Type B pancreatic cell (in vitro differentiated cells): ENCODE measurements at regions not wholly inside any gene's neighbourhood (a gene's known extent, or its start where the extent isn't known, plus 50 kb on each side); places are given as distances from the start of the nearest gene placed in this dataset.

ENCODE experiments used
- DNase-seq: peaks from one replicate; pipeline ENCODE4 v3.0.0; 2021; ENCODE audit warnings: mixed read lengths; ENCODE audit not compliant: unreplicated experiment; ENCODE audit errors: extremely low spot score
- H3K27ac Mint-ChIP-seq: 2 replicates; pipeline ENCODE4 v1.8.0; 2021; ENCODE audit warnings: mild to moderate bottlenecking, mixed read lengths
- H3K27me3 Mint-ChIP-seq: 2 replicates; pipeline ENCODE4 v1.8.0; 2021; ENCODE audit warnings: mixed read lengths
- H3K36me3 Mint-ChIP-seq: 2 replicates; pipeline ENCODE4 v1.8.0; 2021; ENCODE audit warnings: mixed read lengths
- H3K4me1 Mint-ChIP-seq: one replicate; pipeline ENCODE4 v1.8.0; 2021; ENCODE audit warnings: mixed read lengths; ENCODE audit not compliant: unreplicated experiment
- H3K4me3 Mint-ChIP-seq: 2 replicates; pipeline ENCODE4 v1.8.0; 2021; ENCODE audit warnings: mild to moderate bottlenecking, mixed read lengths
- H3K9me3 Mint-ChIP-seq: 2 replicates; pipeline ENCODE4 v1.8.0; 2021; ENCODE audit warnings: mixed read lengths
- TF ChIP-seq, protein P1 (sequence below): fragments of 200-600 bp; sonication (generic); conservative IDR thresholded peaks from 2 replicates; pipeline ENCODE4 v1.5.0; 2021; ENCODE audit warnings: antibody characterized with exemption, mild to moderate bottlenecking

DNA sequence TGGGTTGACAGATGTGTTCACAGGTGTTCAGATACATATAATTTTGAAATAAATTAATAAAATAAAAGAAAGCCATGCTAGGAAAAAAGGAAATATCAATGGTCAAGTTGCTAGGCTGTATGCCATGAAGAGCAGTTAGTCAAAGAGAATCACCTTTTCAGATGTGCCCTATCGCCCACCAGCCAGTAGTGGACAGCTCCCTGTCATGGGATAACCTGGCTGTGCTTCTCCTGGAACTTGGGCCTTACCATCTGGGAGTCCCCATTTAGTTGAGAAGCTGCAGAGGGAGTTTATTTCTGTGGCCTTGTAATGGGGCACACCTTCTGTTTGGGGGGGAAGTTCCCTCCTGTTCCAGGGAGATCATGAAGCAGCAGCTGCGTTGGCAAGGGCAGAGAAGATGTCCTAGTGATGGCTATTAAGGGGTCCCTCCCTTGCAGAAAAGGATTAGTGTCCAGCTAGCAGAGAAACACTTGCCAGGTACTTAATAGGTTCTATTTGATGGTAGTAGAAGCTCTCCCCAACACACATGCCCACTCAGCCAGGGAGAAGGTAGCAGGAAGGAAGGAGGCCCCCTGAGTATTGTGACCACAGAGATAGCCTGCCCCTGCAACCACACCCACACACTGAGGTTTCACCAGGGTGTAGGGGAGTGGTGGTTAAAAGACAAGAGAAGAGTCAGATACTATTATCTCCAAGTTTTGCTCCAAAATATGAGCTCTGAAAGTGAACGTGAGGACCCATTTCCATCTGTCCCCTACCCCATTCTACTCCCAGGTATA is 117.7 kb downstream of the B3GNT2 start:
- DNase-seq = no peak
- no peaks in the 10 kb centered on the region for H3K27me3 Mint-ChIP-seq
- no peaks in the 10 kb centered on the region for H3K9me3 Mint-ChIP-seq
- TF ChIP-seq, protein P1, sequence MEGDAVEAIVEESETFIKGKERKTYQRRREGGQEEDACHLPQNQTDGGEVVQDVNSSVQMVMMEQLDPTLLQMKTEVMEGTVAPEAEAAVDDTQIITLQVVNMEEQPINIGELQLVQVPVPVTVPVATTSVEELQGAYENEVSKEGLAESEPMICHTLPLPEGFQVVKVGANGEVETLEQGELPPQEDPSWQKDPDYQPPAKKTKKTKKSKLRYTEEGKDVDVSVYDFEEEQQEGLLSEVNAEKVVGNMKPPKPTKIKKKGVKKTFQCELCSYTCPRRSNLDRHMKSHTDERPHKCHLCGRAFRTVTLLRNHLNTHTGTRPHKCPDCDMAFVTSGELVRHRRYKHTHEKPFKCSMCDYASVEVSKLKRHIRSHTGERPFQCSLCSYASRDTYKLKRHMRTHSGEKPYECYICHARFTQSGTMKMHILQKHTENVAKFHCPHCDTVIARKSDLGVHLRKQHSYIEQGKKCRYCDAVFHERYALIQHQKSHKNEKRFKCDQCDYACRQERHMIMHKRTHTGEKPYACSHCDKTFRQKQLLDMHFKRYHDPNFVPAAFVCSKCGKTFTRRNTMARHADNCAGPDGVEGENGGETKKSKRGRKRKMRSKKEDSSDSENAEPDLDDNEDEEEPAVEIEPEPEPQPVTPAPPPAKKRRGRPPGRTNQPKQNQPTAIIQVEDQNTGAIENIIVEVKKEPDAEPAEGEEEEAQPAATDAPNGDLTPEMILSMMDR = no peak
- H3K36me3 Mint-ChIP-seq = no peaks in the 10 kb centered on the region
- peaks cover 19% of the 10 kb centered on the region for H3K4me1 Mint-ChIP-seq
- H3K27ac Mint-ChIP-seq = no peak overlapping the region
- no peak overlapping the region for H3K4me3 Mint-ChIP-seq

DNA sequence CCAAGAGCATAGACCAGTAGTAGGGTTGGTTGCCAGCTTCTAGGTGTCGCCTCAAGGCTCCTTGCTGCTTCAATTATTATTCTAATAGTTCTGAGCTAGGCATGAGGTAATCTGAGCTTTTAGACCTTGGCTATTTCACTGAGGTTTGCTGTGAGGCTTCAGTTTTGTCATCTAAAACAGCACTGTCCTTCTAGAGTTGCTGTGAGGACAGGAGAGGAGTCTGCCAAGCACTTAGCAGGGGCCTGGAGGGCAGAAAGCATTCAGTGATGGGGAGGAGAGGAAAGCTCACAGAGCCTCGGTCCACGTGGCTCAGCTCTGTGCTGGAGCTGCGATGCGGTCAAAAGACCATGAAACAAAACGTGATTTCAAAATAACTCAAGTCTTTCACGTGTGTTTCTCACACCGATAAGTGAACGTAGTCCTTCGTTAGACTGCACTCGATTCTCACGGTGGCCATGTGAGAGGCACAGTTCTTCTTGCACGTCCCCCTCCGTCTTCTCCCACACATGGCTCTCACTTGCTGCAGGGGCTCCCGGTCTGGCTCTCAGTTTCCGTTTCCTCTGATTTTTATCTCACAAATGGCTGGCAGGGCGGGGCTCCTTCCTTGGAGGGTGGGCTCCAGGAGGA is 113.7 kb downstream of the B3GNT2 start:
- no peak for DNase-seq
- peak overlapping the region; percentile 41 for H3K4me3 Mint-ChIP-seq
- H3K4me1 Mint-ChIP-seq = peaks cover 48% of the 10 kb centered on the region
- H3K27me3 Mint-ChIP-seq = no peaks in the 10 kb centered on the region
- no peak overlapping the region for H3K27ac Mint-ChIP-seq
- H3K36me3 Mint-ChIP-seq = no peaks in the 10 kb centered on the region
- H3K9me3 Mint-ChIP-seq = no peaks in the 10 kb centered on the region
- TF ChIP-seq, protein P1 = no peak

DNA sequence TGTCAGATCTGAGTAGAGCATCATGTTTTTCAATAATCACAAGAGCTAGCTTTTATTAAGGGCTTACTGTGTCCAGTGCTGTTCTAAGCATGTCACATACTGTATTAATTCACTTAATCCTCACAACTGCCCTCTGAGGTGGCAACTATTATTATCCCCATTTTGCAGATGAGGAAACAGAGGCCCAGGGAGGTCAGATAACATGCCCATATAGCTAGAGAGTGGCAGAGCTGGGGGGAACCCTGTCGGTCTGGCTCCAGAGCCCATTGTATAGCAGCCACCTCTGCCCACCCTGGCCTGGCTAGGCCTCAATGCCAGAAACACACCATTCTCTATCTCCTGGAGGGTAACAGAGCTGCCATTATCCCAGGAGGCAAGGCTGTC is 113.2 kb downstream of the B3GNT2 start:
- peaks cover 5% of the 10 kb centered on the region for H3K9me3 Mint-ChIP-seq
- no peak overlapping the region for H3K27ac Mint-ChIP-seq
- TF ChIP-seq, protein P1 = no peak
- H3K4me3 Mint-ChIP-seq = no peak overlapping the region
- no peak for DNase-seq
- peaks cover 53% of the 10 kb centered on the region for H3K4me1 Mint-ChIP-seq
- no peaks in the 10 kb centered on the region for H3K36me3 Mint-ChIP-seq
- no peaks in the 10 kb centered on the region for H3K27me3 Mint-ChIP-seq

DNA sequence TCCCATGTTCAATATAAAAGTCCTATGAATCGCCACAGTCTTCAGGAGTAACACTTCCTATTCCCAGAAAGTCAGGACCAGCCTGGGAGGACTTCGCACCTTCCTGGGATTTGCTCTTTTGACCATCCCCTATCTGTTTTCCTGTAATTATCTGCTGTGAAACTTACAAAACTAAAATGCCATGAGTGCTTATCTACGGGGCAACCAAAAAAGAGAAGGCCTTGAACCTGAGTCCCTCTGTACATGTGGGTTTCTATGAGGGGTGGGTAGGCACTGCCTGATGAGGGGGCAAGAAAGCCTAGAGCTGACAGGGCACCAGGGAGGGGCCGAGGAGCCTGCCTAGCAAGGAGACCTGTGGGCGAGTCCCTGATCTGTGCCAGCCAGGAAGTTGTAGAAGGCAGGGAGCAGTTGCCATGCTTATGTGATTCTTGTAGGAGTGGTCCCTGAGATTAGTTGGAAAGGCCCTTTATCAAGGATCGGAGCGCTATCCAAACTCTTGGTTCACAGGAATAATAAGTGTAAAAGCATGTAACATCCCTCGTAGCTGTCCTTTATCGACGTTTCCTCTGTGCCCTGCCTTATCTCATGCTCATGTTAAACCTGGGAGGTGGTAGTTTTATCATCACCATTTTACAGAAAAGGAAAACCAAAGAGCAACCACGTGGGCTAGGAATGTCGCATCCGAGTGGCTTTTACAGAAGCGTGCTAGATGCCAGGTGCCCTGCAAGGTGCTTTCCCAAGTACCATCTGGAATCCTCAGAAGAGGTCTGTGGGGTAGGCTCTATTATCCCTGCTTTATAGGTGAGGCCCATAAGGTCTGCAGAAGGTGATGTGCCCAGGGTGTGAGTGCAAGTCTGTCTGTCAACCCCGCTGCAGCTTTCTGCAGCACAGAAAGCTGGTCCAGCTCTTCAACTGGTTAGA is 111.8 kb downstream of the B3GNT2 start:
- Mint-ChIP-seq H3K4me1 (peaks cover 58% of the 10 kb centered on the region), H3K27me3 (no peaks in the 10 kb centered on the region), H3K36me3 (no peaks in the 10 kb centered on the region), H3K27ac (peak overlapping the region; percentile 84), H3K4me3 (peak overlapping the region; percentile 35), H3K9me3 (peaks cover 9% of the 10 kb centered on the region)
- TF ChIP-seq, protein P1 = no peak
- DNase-seq = no peak

DNA sequence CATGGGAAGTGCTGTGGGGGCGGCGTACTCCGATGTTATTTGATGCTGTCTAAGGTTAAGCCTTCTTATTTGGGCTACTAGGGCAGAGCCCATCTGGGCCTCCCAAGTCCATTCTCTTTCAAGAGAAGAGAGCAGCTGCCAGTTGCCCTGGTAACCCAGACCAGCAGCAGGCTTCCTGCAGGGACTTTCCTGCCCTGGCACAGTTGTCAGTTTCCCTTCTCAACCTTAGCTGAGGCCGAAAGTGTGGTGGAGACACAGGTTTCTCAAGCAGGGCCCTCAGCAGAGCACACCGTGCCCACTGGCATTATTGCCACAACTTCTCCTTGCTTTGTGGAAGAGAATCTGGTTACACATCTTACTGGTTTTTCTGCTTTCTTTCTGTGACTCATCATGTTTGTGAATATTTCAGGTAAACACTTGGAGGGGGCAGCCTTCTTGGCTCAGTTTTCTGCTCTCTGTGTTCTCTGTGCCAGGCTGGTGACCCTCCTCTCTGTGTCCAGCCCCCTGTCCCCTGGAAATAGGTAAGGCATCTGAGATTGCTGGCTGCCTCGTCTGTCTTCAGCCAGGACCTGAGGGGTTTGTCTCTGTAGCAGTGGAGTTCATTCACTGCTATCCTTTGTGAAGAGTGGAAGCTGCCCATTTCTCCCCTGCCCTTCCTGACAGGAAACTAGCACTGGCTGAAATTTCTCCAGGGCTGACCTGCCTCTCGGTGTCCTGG is 111.0 kb downstream of the B3GNT2 start:
- TF ChIP-seq, protein P1 = no peak
- peaks cover 9% of the 10 kb centered on the region for H3K9me3 Mint-ChIP-seq
- DNase-seq = no peak
- H3K4me1 Mint-ChIP-seq = peaks cover 58% of the 10 kb centered on the region
- H3K36me3 Mint-ChIP-seq = no peaks in the 10 kb centered on the region
- peak overlapping the region; percentile 84 for H3K27ac Mint-ChIP-seq
- no peaks in the 10 kb centered on the region for H3K27me3 Mint-ChIP-seq
- H3K4me3 Mint-ChIP-seq = peak overlapping the region; percentile 35
